HG03196 (cell line): ENCODE measurements at regions not wholly inside any gene's neighbourhood (a gene's known extent, or its start where the extent isn't known, plus 50 kb on each side); places are given as distances from the start of the nearest gene placed in this dataset.
A peak's percentile ranks its signal among the peaks of the same experiment; 100 is the strongest.

Experiments
- ATAC-seq: cut with Tn5 transposase; IDR thresholded peaks from one replicate; pipeline ENCODE4 v1.9.1; 2021; ENCODE audit not compliant: unreplicated experiment

GRCh38 chr11:30089921-30090320 lies 73.1 kb upstream of the KCNA4 start:
- ATAC-seq, result no peak

GRCh38 chr11:30091246-30091645 lies 74.4 kb upstream of the KCNA4 start:
- no peak for ATAC-seq

- ATAC-seq, result no peak
Observed at GRCh38 chr11:30091737-30092136, 74.9 kb upstream of the KCNA4 start.

GRCh38 chr11:30092518-30092917 lies 75.7 kb upstream of the KCNA4 start:
- ATAC-seq, result no peak

GRCh38 chr11:30100495-30100894 lies 83.7 kb upstream of the KCNA4 start:
- ATAC-seq, result no peak

GRCh38 chr11:30106222-30107181 lies 89.7 kb upstream of the KCNA4 start:
- ATAC-seq, result no peak

- ATAC-seq, result no peak
Observed at GRCh38 chr11:30107899-30108298, 91.1 kb upstream of the KCNA4 start.

- ATAC-seq, result no peak
Observed at GRCh38 chr11:30109774-30110173, 92.9 kb upstream of the KCNA4 start.

- no peak for ATAC-seq
Observed at GRCh38 chr11:30110691-30111090, 93.9 kb upstream of the KCNA4 start.

GRCh38 chr11:30111786-30112185 lies 95.0 kb upstream of the KCNA4 start:
- ATAC-seq, result no peak

GRCh38 chr11:30113326-30113898 lies 96.6 kb upstream of the KCNA4 start:
- no peak for ATAC-seq

GRCh38 chr11:30116512-30116911 lies 99.7 kb upstream of the KCNA4 start:
- no peak for ATAC-seq

GRCh38 chr11:30120045-30120589 lies 103.3 kb upstream of the KCNA4 start:
- ATAC-seq, result no peak

GRCh38 chr11:30125456-30125855 lies 105.4 kb upstream of the FSHB start:
- no peak for ATAC-seq

- no peak for ATAC-seq
Observed at GRCh38 chr11:30128269-30128932, 102.4 kb upstream of the FSHB start.

GRCh38 chr11:30131535-30131934 lies 99.3 kb upstream of the FSHB start:
- peak; percentile 89 for ATAC-seq

GRCh38 chr11:30133281-30133680 lies 97.5 kb upstream of the FSHB start:
- ATAC-seq, result no peak

GRCh38 chr11:30143098-30143705 lies 87.6 kb upstream of the FSHB start:
- ATAC-seq, result peak; percentile 61

GRCh38 chr11:30147293-30147692 lies 83.5 kb upstream of the FSHB start:
- ATAC-seq, result no peak

GRCh38 chr11:30149998-30150397 lies 80.8 kb upstream of the FSHB start:
- ATAC-seq, result no peak

- ATAC-seq, result no peak
Observed at GRCh38 chr11:30150425-30150824, 80.4 kb upstream of the FSHB start.
